Endodermal cell (in vitro differentiated cells): ENCODE measurements at regions not wholly inside any gene's neighbourhood (a gene's known extent, or its start where the extent isn't known, plus 50 kb on each side); places are given as distances from the start of the nearest gene placed in this dataset.

Experiments used
- DNase-seq: peaks from one replicate; pipeline ENCODE4 v3.0.0-alpha.2; 2017
- H3K27ac ChIP-seq: 2 replicates; pipeline ENCODE4 v1.5.1; 2013; ENCODE audit warnings: mild to moderate bottlenecking, low read depth, low read length, moderate library complexity
- H3K27me3 ChIP-seq: 2 replicates; pipeline ENCODE4 v1.6.1; 2013; ENCODE audit warnings: mild to moderate bottlenecking, low read length, moderate library complexity; ENCODE audit not compliant: insufficient read depth, control insufficient read depth, poor library complexity, severe bottlenecking
- H3K36me3 ChIP-seq: 2 replicates; pipeline ENCODE4 v1.7.0; 2013; ENCODE audit warnings: mild to moderate bottlenecking, low read length, moderate library complexity; ENCODE audit not compliant: control insufficient read depth, insufficient read depth
- H3K4me1 ChIP-seq: one replicate; pipeline ENCODE4 v1.7.0; 2013; ENCODE audit warnings: low read length; ENCODE audit not compliant: control insufficient read depth, insufficient read depth
- H3K4me3 ChIP-seq: 2 replicates; pipeline ENCODE4 v1.5.1; 2013; ENCODE audit warnings: mild to moderate bottlenecking, low read length, moderate library complexity
- H3K9ac ChIP-seq: 2 replicates; pipeline ENCODE4 v1.6.1; 2013; ENCODE audit warnings: mild to moderate bottlenecking, low read length, moderate library complexity; ENCODE audit not compliant: poor library complexity, severe bottlenecking; ENCODE audit errors: extremely low read depth
- H3K9me3 ChIP-seq: 2 replicates; pipeline ENCODE4 v1.6.1; 2013; ENCODE audit warnings: mild to moderate bottlenecking, low read length, moderate library complexity; ENCODE audit not compliant: control insufficient read depth
- H3K27ac Mint-ChIP-seq: 2 replicates; pipeline ENCODE4 v1.8.0; 2020; ENCODE audit warnings: mixed read lengths
- H3K27me3 Mint-ChIP-seq: 2 replicates; pipeline ENCODE4 v1.8.0; 2021; ENCODE audit warnings: mild to moderate bottlenecking, mixed read lengths; ENCODE audit not compliant: insufficient read depth
- H3K36me3 Mint-ChIP-seq: 2 replicates; pipeline ENCODE4 v1.8.0; 2020; ENCODE audit warnings: low read depth, mixed read lengths
- H3K4me1 Mint-ChIP-seq: 2 replicates; pipeline ENCODE4 v1.8.0; 2020; ENCODE audit warnings: mixed read lengths
- H3K4me3 Mint-ChIP-seq: 2 replicates; pipeline ENCODE4 v1.8.0; 2020; ENCODE audit warnings: mild to moderate bottlenecking, moderate library complexity, mixed read lengths
- H3K9me3 Mint-ChIP-seq: 2 replicates; pipeline ENCODE4 v1.8.0; 2020; ENCODE audit warnings: mild to moderate bottlenecking, mixed read lengths
- CTCF ChIP-seq: fragments of 200-600 bp; sonication (generic); conservative IDR thresholded peaks from 2 replicates; pipeline ENCODE4 v1.5.0; 2021; ENCODE audit warnings: antibody characterized with exemption, mild to moderate bottlenecking
- whole genome bisulfite sequencing, 2 experiments: methylation state at CpG; one replicate each; pipeline versions ENCODE4 v1.1.5 to v1.1.7; 2013; ENCODE audit warnings: missing lambda C conversion rate in 2 of 2, mixed read lengths in 1 of 2; ENCODE audit not compliant: insufficient coverage in 1 of 2, insufficient read length in 1 of 2; 5-methylcytosine and 5-hydroxymethylcytosine counted together

- WGBS, 2 experiments = 77 to 84% methylated on average over 4 to 5 of the region's 5 CpGs
- H3K9me3 Mint-ChIP-seq = no peaks in the 10 kb centered on the region
- no peaks in the 10 kb centered on the region for H3K27me3 Mint-ChIP-seq
- no peaks in the 10 kb centered on the region for H3K36me3 Mint-ChIP-seq
- Histone ChIP-seq H3K4me3 (no peak overlapping the region), H3K27ac (no peak overlapping the region), H3K9me3 (no peaks in the 10 kb centered on the region), H3K9ac (no peak overlapping the region), H3K27me3 (no peaks in the 10 kb centered on the region), H3K36me3 (no peaks in the 10 kb centered on the region), H3K4me1 (no peaks in the 10 kb centered on the region)
- peaks cover 3% of the 10 kb centered on the region for H3K4me1 Mint-ChIP-seq
- TF ChIP-seq CTCF = no peak
- H3K27ac Mint-ChIP-seq = no peak overlapping the region
- H3K4me3 Mint-ChIP-seq = no peak overlapping the region
- no peak for DNase-seq
Measured at GRCh38 chr10:128741680-128742079, 615.5 kb upstream of the MKI67 start.

- H3K9ac ChIP-seq = no peak overlapping the region
- WGBS, 2 experiments = 67 to 87% methylated on average over 1 of the region's 1 CpG
- H3K4me3 Mint-ChIP-seq = no peak overlapping the region
Measured at GRCh38 chr10:128744092-128744491, 617.9 kb upstream of the MKI67 start.

GRCh38 chr10:128744811-128745305 is 618.6 kb upstream of the MKI67 start:
- no peak overlapping the region for H3K4me3 ChIP-seq
- no peak for TF ChIP-seq CTCF
- WGBS, 2 experiments = 80 to 100% methylated on average over 1 of the region's 1 CpG
- no peak overlapping the region for H3K9ac ChIP-seq
- H3K36me3 ChIP-seq = no peaks in the 10 kb centered on the region
- no peaks in the 10 kb centered on the region for H3K27me3 ChIP-seq
- Mint-ChIP-seq H3K4me1 (peaks cover 3% of the 10 kb centered on the region), H3K27me3 (no peaks in the 10 kb centered on the region), H3K36me3 (no peaks in the 10 kb centered on the region), H3K9me3 (no peaks in the 10 kb centered on the region), H3K27ac (no peak overlapping the region), H3K4me3 (no peak overlapping the region)
- no peaks in the 10 kb centered on the region for H3K9me3 ChIP-seq
- no peaks in the 10 kb centered on the region for H3K4me1 ChIP-seq
- H3K27ac ChIP-seq = no peak overlapping the region
- DNase-seq = no peak

More at GRCh38 chr10:128744092-128744491, 617.9 kb upstream of the MKI67 start:
- Mint-ChIP-seq H3K36me3 (no peaks in the 10 kb centered on the region), H3K9me3 (no peaks in the 10 kb centered on the region), H3K4me1 (peaks cover 3% of the 10 kb centered on the region), H3K27ac (no peak overlapping the region), H3K27me3 (no peaks in the 10 kb centered on the region)
- peak; percentile 56 for DNase-seq
- no peaks in the 10 kb centered on the region for H3K36me3 ChIP-seq
- H3K9me3 ChIP-seq = no peaks in the 10 kb centered on the region
- no peak overlapping the region for H3K27ac ChIP-seq
- no peaks in the 10 kb centered on the region for H3K27me3 ChIP-seq
- H3K4me3 ChIP-seq = no peak overlapping the region
- no peak for TF ChIP-seq CTCF
- H3K4me1 ChIP-seq = no peaks in the 10 kb centered on the region
